Stimulated activated CD8-positive, alpha-beta memory T cell treated with anti-CD3 and anti-CD28 coated beads, Interleukin-4, amount 100 ng/mL, for 24 hours (primary cell): ENCODE measurements at regions not wholly inside any gene's neighbourhood (a gene's known extent, or its start where the extent isn't known, plus 50 kb on each side); places are given as distances from the start of the nearest gene placed in this dataset.
"Not testable (repeated sequence)": the region's sequence is repeated elsewhere in the genome, so short reads cannot be mapped to it uniquely, and the experiment has no call there.

ENCODE experiments used
- DNase-seq: peaks from one replicate; pipeline ENCODE4 v3.0.0-alpha.2; 2020; ENCODE audit warnings: low read depth

DNA sequence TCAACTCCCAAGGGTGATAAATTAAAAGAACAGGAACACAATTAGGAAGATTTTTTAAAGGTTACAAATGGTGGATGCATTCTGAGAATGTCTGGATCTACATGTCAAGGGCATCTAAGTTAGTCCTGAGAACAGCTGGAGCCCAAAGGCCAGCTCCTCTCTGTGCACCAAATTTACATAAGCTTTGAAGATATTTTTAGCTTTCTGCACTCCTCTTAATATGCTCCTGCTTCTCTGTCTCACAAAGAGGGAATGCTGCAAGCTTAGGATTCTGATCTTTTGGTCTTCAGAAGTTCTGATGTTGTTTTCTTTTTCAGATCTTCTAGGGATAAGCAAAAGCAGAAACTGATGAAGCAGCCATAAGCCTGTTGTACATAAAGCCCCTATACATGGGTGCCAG lies 309.8 kb upstream of the NCAM1 start:
- no peak for DNase-seq

DNA sequence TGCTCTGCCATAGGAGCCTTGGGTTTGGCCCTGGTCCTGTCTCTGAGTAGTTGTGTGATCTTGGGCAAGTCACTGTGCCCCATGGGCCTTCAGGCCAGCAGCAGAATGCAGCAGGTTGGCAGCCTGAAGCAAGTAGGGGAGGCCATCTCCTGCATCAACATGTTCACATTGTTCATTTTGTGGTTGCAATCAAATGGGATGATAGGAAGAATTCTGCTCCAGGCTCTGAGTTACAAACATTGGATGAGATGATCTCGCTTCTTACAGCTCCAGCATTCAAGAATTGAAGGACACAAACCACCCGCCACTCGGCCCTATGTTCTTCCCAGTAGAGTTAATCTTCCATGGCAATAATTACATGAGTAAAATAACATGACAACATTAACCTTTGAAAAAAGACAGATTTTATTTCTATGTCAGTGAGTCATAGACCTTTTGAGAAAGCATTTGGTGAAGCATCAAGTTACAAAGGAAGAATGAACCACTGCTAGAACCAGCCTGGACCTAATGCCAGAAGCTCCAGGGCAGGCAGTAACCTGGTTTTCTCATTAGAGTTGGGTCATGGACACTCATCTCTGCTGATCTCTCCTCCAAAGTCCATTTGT lies 308.3 kb upstream of the NCAM1 start:
- DNase-seq: no peak

DNA sequence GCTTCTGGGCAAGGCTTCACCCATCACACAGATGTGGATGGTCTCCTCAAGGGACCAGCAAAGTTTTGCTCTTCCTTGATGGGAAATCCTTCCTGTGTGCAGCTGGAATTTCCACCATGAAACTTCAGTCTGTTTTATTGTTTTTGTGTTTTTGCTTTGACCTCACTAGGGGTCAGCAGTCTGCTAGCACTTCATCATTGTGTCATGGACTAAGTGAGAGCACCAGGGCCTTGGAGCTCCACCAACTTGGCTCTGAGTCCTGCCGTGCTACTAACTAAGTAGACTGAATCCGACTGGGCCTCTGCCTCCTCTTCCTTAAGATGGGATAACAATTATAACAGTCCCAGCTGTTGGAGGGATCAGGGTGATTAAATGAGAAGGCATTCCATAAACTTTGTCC lies 305.8 kb upstream of the NCAM1 start:
- DNase-seq: no peak

GRCh38 chr11:112656772-112657428 lies 304.3 kb upstream of the NCAM1 start:
- DNase-seq: no peak

- DNase-seq: no peak
These were observed 302.8 kb upstream of the NCAM1 start for GRCh38 chr11:112658431-112658878.

- no peak for DNase-seq
These were observed 300.1 kb upstream of the NCAM1 start for GRCh38 chr11:112661146-112661545.

DNA sequence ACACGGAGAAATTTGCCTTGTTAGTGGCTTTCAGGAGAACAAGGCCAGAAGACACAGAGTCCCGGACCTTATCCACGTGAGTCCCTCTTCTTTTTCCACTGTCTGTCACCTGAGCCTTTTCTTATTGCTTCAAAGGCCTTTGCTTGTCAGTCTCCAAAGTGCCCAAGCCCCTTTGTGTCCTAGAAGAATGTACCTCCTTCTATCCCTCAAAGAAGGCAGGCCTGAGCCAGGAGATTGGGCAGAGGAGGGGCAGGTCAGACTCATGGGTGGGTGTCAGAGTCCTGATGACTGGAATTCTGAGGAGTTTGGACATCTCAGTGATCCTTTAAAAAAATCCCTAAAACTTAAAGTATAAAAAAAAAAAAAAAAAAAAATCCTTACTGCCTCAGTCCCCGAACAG lies 299.6 kb upstream of the NCAM1 start:
- no peak for DNase-seq

DNA sequence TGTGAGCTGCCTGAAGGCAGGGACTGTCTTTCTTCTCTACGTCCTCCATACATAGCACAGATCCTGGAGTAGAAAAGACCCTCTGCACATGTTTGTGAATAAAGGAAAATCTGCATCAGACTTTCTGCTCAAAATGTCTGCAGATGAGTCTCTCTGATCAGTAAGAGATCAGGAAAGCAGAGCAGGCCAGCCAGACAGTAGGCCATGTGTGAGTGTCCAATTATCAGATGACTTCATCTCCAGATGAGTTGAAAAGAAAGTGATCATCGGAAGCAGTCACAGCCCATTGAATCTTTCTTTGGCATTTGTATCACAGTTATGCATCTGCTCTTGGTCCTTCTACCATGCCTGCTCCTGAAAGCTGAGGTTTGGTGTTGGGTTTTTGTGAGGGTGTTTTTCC lies 298.7 kb upstream of the NCAM1 start:
- DNase-seq: no peak

DNA sequence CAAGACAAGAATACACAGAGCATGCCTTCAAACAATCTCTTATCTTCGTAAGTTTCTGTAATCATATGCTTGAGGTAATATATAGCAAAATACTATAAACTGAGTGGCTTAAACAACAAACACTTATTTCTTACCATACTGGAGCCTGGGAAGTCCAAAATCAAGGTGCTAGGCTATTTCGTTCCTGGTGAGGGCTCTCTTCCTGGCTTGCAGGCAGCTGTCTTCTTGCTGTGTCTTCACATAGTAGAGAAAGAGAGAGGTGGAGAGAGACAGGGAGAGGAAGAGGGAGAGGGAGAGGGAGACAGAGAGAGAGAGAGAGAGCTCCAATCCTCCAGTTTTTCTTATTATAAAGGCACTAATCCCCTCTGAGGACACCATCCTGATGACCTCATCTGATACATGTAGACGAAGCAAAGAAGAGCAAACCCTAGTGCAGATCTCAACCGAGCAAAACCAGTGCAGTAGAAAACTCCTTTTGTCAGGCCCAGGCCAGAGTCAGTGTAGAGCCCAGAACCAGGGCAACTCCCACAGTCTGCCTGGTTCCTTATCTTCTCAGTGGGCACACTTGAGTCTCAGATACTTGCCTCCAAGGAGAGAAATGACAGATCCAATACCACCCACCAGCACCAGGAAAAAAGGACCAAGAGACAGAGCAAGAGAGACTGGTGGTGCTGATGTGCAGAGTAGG lies 297.1 kb upstream of the NCAM1 start:
- DNase-seq: no peak

- DNase-seq: no peak
These were observed 295.9 kb upstream of the NCAM1 start for GRCh38 chr11:112665291-112665690.

- DNase-seq: no peak
These were observed 295.0 kb upstream of the NCAM1 start for GRCh38 chr11:112666253-112666652.

- DNase-seq: no peak
These were observed 290.2 kb upstream of the NCAM1 start for GRCh38 chr11:112670806-112671570.

DNA sequence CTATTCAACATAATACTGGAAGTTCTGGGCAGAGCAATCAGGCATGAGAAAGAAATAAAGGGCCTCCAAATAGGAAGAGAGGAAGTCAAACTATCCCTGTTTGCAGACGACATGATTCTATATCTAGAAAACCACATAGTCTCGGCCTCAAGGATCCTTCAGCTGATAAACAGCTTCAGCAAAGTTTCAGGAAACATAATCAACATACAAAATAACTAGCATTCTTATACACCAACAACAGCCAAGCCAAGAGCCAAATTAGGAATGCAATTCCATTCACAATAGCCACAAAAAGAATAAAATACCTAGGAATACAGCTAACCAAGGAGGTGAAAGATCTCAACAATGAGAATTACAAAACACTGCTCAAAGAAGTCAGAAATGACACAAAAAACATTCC lies 287.8 kb upstream of the NCAM1 start:
- not testable (repeated sequence) for DNase-seq

GRCh38 chr11:112685111-112685510 lies 276.1 kb upstream of the NCAM1 start:
- DNase-seq: no peak

DNA sequence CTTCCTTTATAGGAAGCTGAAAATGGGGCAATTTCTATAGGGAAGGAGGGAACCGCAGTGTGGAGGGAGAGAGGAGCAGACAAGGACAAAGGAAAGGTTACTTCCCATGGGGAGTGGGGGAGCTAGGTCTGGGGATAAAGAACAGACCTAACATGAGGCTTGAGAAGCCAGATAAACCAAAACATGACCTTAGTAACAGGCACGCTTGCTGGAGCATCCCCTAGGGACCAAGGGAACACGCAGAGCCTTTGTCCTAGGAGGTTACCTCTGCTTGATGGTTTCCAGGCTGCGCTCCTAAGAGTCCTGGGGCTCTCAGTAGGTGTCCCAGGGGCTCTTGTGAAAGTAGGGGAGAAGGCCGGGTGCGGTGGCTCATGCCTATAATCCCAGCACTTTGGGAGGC lies 271.4 kb upstream of the NCAM1 start:
- DNase-seq: no peak

GRCh38 chr11:112693781-112694180 lies 267.4 kb upstream of the NCAM1 start:
- DNase-seq: no peak

GRCh38 chr11:112694245-112694644 lies 267.0 kb upstream of the NCAM1 start:
- no peak for DNase-seq

GRCh38 chr11:112694813-112695212 lies 266.4 kb upstream of the NCAM1 start:
- DNase-seq: no peak

DNA sequence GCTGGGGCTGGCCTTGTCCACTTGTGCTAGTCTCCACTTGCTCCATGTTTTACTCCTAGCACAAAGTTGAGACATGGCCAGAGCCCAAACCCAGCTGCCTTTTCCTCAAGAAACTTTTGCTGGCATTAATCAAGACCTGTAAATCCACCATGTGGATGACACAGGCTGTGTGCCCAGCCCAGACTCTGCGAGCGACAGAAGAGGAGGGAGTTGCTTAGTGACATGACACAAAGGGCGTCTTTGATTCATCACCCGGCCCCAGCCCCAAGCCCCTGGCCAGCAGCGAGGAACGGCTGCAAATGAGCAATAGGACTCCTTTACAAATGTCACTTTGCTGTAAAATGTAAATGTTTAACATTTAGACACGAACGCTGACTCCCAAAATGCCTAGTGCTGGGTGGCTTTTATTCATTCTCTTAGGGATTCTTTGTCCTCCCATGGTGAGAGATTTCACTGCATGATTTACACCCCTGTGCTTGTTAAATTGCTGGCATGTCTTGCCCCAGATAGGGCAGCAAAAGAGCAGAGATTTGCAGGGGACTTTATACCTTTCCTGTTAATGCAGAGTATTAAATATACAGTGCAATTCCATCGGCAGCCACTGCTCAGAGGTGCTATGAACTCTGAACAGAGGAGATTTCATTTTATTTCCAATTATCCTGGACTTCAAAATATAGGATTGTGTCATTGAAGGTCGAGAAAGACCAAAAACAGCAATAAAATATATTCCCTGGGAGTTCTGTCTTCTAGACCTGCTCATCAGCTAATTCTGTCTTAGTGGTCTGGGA lies 263.6 kb upstream of the NCAM1 start:
- DNase-seq: no peak

- DNase-seq: no peak
These were observed 256.1 kb upstream of the NCAM1 start for GRCh38 chr11:112705148-112705547.

- no peak for DNase-seq
These were observed 254.4 kb upstream of the NCAM1 start for GRCh38 chr11:112706863-112707262.

GRCh38 chr11:112714340-112714739 lies 246.9 kb upstream of the NCAM1 start:
- not testable (repeated sequence) for DNase-seq
